IgD-negative memory B cell (primary cell): ENCODE measurements at regions not wholly inside any gene's neighbourhood (a gene's known extent, or its start where the extent isn't known, plus 50 kb on each side); places are given as distances from the start of the nearest gene placed in this dataset.
"Not testable (repeated sequence)": the region's sequence is repeated elsewhere in the genome, so short reads cannot be mapped to it uniquely, and the experiment has no call there.

ENCODE experiments used
- H3K27ac Mint-ChIP-seq, 3 donors: one replicate each; pipeline ENCODE4 v1.8.0; 2020 to 2022; ENCODE audit warnings: mild to moderate bottlenecking in 3 of 3, mixed read lengths in 3 of 3, moderate library complexity in 1 of 3
- H3K27me3 Mint-ChIP-seq: one replicate; pipeline ENCODE4 v1.8.0; 2021; ENCODE audit warnings: mixed read lengths
- H3K36me3 Mint-ChIP-seq: one replicate; pipeline ENCODE4 v1.8.0; 2020; ENCODE audit warnings: mild to moderate bottlenecking, mixed read lengths
- H3K4me1 Mint-ChIP-seq, 3 donors: one replicate each; pipeline ENCODE4 v1.8.0; 2020 to 2022; ENCODE audit warnings: mixed read lengths in 3 of 3, mild to moderate bottlenecking in 1 of 3
- H3K4me3 Mint-ChIP-seq, 4 donors: one replicate each; pipeline ENCODE4 v1.8.0; 2020 to 2022; ENCODE audit warnings: mild to moderate bottlenecking in 4 of 4, mixed read lengths in 4 of 4, moderate library complexity in 3 of 4
- H3K9me3 Mint-ChIP-seq, 3 donors: one replicate each; pipeline ENCODE4 v1.8.0; 2020 to 2021; ENCODE audit warnings: mixed read lengths in 3 of 3, mild to moderate bottlenecking in 1 of 3

DNA sequence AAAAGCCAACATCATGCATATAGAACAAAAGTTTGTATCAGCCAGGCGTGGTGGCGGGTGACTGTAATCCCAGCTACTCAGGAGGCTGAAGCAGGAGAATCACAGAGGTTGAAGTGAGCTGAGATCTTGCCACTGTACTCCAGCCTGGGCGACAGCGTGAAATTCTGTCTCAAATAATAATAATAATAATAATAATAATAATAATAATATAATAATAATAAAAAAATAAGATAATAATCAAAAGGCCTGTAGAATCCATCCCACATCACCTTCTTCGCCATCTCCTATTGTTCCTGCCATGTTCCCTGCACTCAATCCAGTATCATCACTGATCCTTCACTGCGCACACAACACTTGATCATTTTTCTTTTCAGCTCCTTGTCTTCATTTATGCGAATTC is 619.3 kb upstream of the ADARB2 start:
- H3K36me3 Mint-ChIP-seq: no peaks in the 10 kb centered on the region
- no peaks in the 10 kb centered on the region for H3K27me3 Mint-ChIP-seq
- H3K4me3 Mint-ChIP-seq: no peak overlapping the region
- H3K4me1 Mint-ChIP-seq: peaks cover 0 to 1% (median 0%) of the 10 kb centered on the region in 3 donors
- H3K27ac Mint-ChIP-seq: no peak overlapping the region
- H3K9me3 Mint-ChIP-seq: no peaks in the 10 kb centered on the region

DNA sequence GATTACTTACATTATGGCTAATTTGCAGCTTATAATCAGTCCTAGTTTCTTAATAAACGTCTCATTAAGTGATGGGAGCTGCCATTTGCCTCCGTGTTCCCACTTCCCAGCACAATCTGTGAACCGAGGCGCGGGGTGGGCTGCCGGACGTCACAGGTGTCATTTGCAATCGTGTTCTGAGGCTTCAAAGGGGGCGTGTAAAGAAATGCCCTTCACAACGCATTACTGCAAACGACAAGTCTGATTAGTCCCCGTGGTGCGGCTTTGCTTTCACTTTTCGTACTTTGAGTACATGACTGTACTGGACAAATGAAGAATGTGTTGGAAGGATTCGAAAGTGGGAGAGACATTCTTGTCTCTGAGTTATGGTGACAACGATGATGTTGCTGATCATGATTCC is 614.2 kb upstream of the ADARB2 start:
- no peak overlapping the region for H3K4me3 Mint-ChIP-seq
- H3K27ac Mint-ChIP-seq: no peak overlapping the region
- H3K27me3 Mint-ChIP-seq: peaks cover under 1% of the 10 kb centered on the region
- H3K4me1 Mint-ChIP-seq: no peaks in the 10 kb centered on the region
- no peaks in the 10 kb centered on the region for H3K36me3 Mint-ChIP-seq
- no peaks in the 10 kb centered on the region for H3K9me3 Mint-ChIP-seq

GRCh38 chr10:2342206-2342605 is 604.9 kb upstream of the ADARB2 start:
- Mint-ChIP-seq H3K4me1 (no peaks in the 10 kb centered on the region), H3K4me3 (no peak overlapping the region), H3K36me3 (no peaks in the 10 kb centered on the region), H3K27me3 (peaks cover 3% of the 10 kb centered on the region), H3K27ac (no peak overlapping the region), H3K9me3 (peaks cover 0 to 6% (median 5%) of the 10 kb centered on the region in 3 donors)

GRCh38 chr10:2340831-2341647 is 603.7 kb upstream of the ADARB2 start:
- Mint-ChIP-seq H3K4me3 (no peak overlapping the region), H3K9me3 (peaks cover 0 to 6% (median 2%) of the 10 kb centered on the region in 3 donors), H3K27me3 (peaks cover 1% of the 10 kb centered on the region), H3K36me3 (no peaks in the 10 kb centered on the region), H3K4me1 (no peaks in the 10 kb centered on the region), H3K27ac (peak overlapping the region in 1 of 3 donors; percentile 16)

DNA sequence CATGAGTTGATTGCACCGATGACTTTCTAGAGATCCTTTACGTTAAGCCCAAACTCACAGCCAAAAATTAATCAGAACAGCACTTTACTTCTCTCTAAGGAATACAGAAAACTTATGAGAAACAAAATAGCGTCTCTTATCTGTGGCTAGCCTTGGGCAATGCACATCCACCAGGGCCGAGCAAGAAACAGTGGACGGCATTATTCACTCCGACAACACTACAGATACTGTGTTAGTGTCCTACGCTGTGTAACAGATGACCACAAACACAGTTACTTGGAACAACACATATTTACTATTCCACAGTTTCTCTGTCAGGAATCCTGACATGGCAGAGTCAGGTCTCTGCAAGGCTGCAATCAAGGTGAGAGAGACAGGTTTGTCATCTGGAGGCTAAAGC is 598.3 kb upstream of the ADARB2 start:
- Mint-ChIP-seq H3K4me3 (no peak overlapping the region), H3K27ac (no peak overlapping the region), H3K9me3 (peaks cover 0 to 6% (median 0%) of the 10 kb centered on the region in 3 donors), H3K36me3 (no peaks in the 10 kb centered on the region), H3K4me1 (no peaks in the 10 kb centered on the region), H3K27me3 (no peaks in the 10 kb centered on the region)

- Mint-ChIP-seq H3K27me3 (no peaks in the 10 kb centered on the region), H3K27ac (no peak overlapping the region), H3K9me3 (peaks cover 0 to 6% (median 0%) of the 10 kb centered on the region in 3 donors), H3K4me3 (no peak overlapping the region), H3K36me3 (no peaks in the 10 kb centered on the region), H3K4me1 (no peaks in the 10 kb centered on the region)
Observed at GRCh38 chr10:2334575-2334974, 597.2 kb upstream of the ADARB2 start.

GRCh38 chr10:2329082-2329481 is 591.8 kb upstream of the ADARB2 start:
- H3K27me3 Mint-ChIP-seq: peaks cover 3% of the 10 kb centered on the region
- H3K4me3 Mint-ChIP-seq: no peak overlapping the region
- no peak overlapping the region for H3K27ac Mint-ChIP-seq
- peaks cover 1% of the 10 kb centered on the region for H3K36me3 Mint-ChIP-seq
- no peaks in the 10 kb centered on the region for H3K9me3 Mint-ChIP-seq
- no peaks in the 10 kb centered on the region for H3K4me1 Mint-ChIP-seq

GRCh38 chr10:2326411-2326810 is 589.1 kb upstream of the ADARB2 start:
- peaks cover 0 to 4% (median 2%) of the 10 kb centered on the region in 3 donors for H3K9me3 Mint-ChIP-seq
- H3K27me3 Mint-ChIP-seq: peaks cover 3% of the 10 kb centered on the region
- H3K36me3 Mint-ChIP-seq: peaks cover 1% of the 10 kb centered on the region

GRCh38 chr10:2315045-2315485 is 577.7 kb upstream of the ADARB2 start:
- not testable (repeated sequence) for H3K9me3 Mint-ChIP-seq, H3K4me3 Mint-ChIP-seq, H3K27ac Mint-ChIP-seq, H3K36me3 Mint-ChIP-seq, H3K27me3 Mint-ChIP-seq, H3K4me1 Mint-ChIP-seq

More at GRCh38 chr10:2326411-2326810, 589.1 kb upstream of the ADARB2 start:
- no peaks in the 10 kb centered on the region for H3K4me1 Mint-ChIP-seq
- H3K4me3 Mint-ChIP-seq: no peak overlapping the region
- no peak overlapping the region for H3K27ac Mint-ChIP-seq

DNA sequence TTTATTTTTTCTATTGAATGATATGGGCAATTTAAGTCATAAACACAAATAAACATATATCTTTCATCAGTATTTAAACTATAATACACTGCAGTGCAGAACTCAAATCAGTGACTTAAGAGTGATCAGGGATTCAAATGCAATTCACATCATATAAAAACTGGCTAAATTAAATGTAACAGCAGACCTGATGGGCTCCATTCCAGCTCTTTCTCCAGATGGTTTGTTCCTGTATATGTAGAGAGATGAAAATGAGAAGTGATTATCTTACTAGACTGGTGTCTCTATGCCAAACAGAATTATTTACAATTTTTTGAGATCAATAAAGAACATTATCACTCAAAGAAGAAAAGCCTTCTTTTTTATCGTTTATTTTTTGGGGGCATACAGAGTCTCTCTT is 568.8 kb upstream of the ADARB2 start:
- Mint-ChIP-seq H3K4me1 (no peaks in the 10 kb centered on the region), H3K36me3 (no peaks in the 10 kb centered on the region), H3K27me3 (no peaks in the 10 kb centered on the region), H3K27ac (no peak overlapping the region), H3K9me3 (peaks cover 0 to 4% (median 0%) of the 10 kb centered on the region in 3 donors), H3K4me3 (no peak overlapping the region)

- no peak overlapping the region for H3K27ac Mint-ChIP-seq
- no peaks in the 10 kb centered on the region for H3K4me1 Mint-ChIP-seq
- no peaks in the 10 kb centered on the region for H3K27me3 Mint-ChIP-seq
- peaks cover 0 to 4% (median 0%) of the 10 kb centered on the region in 3 donors for H3K9me3 Mint-ChIP-seq
- H3K36me3 Mint-ChIP-seq: no peaks in the 10 kb centered on the region
- H3K4me3 Mint-ChIP-seq: no peak overlapping the region
Observed at GRCh38 chr10:2303169-2303568, 565.8 kb upstream of the ADARB2 start.

DNA sequence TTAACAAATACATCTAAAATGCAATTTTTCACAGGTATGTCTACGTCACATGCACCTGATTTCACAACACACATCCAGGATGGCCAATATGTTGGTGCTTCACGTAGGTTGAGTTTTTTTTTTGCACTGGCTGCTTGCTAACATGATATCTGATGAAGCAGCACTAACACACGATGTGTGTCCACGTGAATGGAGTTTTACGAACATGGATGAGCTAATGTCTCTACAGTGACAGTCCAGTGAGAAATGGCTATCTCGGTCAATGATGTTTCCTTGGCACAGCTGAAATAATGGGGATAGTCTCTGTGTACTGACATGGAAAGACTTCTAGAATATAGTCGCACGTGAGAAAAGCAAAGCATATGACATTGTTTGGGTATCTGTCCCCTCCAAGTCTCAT is 563.9 kb upstream of the ADARB2 start:
- Mint-ChIP-seq H3K4me3 (no peak overlapping the region), H3K4me1 (no peaks in the 10 kb centered on the region), H3K27ac (no peak overlapping the region), H3K9me3 (peaks cover 0 to 4% (median 0%) of the 10 kb centered on the region in 3 donors), H3K27me3 (no peaks in the 10 kb centered on the region), H3K36me3 (no peaks in the 10 kb centered on the region)

DNA sequence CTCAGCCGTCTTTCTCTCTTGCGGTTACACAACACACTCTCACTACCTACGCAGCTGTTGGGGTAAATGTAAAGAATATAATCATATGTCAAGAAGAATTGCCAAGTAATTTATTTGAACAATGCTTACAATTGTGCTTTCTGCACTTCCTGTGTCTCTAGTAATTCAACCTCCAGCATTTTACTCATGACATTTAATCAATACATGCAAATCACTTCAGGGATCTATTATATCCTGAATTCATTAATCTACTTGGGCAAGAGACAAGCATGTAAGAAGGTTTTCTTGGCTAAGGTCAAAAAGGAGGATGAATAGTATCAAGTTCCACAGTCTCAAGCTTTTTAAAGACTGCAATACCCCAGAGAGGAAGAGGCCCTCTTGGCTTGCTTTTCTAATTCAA is 562.9 kb upstream of the ADARB2 start:
- Mint-ChIP-seq H3K4me1 (no peaks in the 10 kb centered on the region), H3K27ac (no peak overlapping the region)

GRCh38 chr10:2296179-2296891 is 559.0 kb upstream of the ADARB2 start:
- Mint-ChIP-seq H3K27me3 (no peaks in the 10 kb centered on the region), H3K27ac (no peak overlapping the region), H3K36me3 (no peaks in the 10 kb centered on the region), H3K4me1 (no peaks in the 10 kb centered on the region), H3K4me3 (no peak overlapping the region), H3K9me3 (no peaks in the 10 kb centered on the region)

More for the DNA sequence above, 562.9 kb upstream of the ADARB2 start:
- H3K9me3 Mint-ChIP-seq: peaks cover 0 to 4% (median 0%) of the 10 kb centered on the region in 3 donors
- no peak overlapping the region for H3K4me3 Mint-ChIP-seq
- no peaks in the 10 kb centered on the region for H3K27me3 Mint-ChIP-seq
- no peaks in the 10 kb centered on the region for H3K36me3 Mint-ChIP-seq

DNA sequence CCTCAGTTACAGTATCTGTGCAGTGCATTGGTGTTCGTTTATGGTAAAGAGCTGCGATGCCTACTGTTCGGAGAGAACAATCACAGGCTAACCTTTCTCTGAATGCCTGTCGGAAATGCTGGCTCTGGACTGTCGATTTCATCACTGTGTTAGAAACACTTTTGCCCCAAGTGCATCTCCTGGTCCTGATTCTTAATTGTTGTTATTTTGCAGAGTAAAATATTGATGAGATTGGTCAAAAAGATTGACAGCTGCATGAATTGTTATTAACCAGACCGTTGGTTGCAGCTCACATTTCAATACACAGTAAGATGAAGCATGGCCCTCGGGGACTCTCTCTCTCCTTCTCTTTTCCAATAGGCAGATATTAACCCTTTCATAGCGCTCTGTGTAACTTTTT is 557.4 kb upstream of the ADARB2 start:
- no peak overlapping the region for H3K27ac Mint-ChIP-seq
- H3K36me3 Mint-ChIP-seq: peaks cover 2% of the 10 kb centered on the region
- H3K4me3 Mint-ChIP-seq: no peak overlapping the region
- H3K4me1 Mint-ChIP-seq: no peaks in the 10 kb centered on the region
- H3K9me3 Mint-ChIP-seq: peaks cover 0 to 1% (median 0%) of the 10 kb centered on the region in 3 donors
- H3K27me3 Mint-ChIP-seq: no peaks in the 10 kb centered on the region

- Mint-ChIP-seq H3K9me3 (no peaks in the 10 kb centered on the region), H3K27ac (no peak overlapping the region), H3K4me3 (no peak overlapping the region), H3K36me3 (no peaks in the 10 kb centered on the region), H3K4me1 (no peaks in the 10 kb centered on the region), H3K27me3 (peaks cover 3% of the 10 kb centered on the region)
Observed at GRCh38 chr10:2284071-2284470, 546.7 kb upstream of the ADARB2 start.
